Ishikawa (cell line): ENCODE measurements at regions not wholly inside any gene's neighbourhood (a gene's known extent, or its start where the extent isn't known, plus 50 kb on each side); places are given as distances from the start of the nearest gene placed in this dataset.

ENCODE experiments used
- CEBPB ChIP-seq: IDR thresholded peaks from 2 replicates; pipeline ENCODE4 v1.6.1; 2012
- CREB1 ChIP-seq: IDR thresholded peaks from 2 replicates; pipeline ENCODE4 v1.6.1; 2012; ENCODE audit warnings: low read depth
- EGR1 ChIP-seq: IDR thresholded peaks from 2 replicates; pipeline ENCODE4 v1.6.1; 2012
- EP300 ChIP-seq: IDR thresholded peaks from 2 replicates; pipeline ENCODE4 v1.6.1; 2012; ENCODE audit warnings: borderline replicate concordance
- FOXM1 ChIP-seq: IDR thresholded peaks from 2 replicates; pipeline ENCODE4 v1.6.1; 2012; ENCODE audit warnings: low read depth, borderline replicate concordance
- NFIC ChIP-seq: IDR thresholded peaks from 2 replicates; pipeline ENCODE4 v1.6.1; 2012
- RAD21 ChIP-seq: IDR thresholded peaks from 2 replicates; pipeline ENCODE4 v1.6.1; 2012; ENCODE audit warnings: low read depth
- TAF1 ChIP-seq: IDR thresholded peaks from 2 replicates; pipeline ENCODE4 v1.6.1; 2012; ENCODE audit warnings: low read depth, mild to moderate bottlenecking
- TCF12 ChIP-seq: IDR thresholded peaks from 2 replicates; pipeline ENCODE4 v1.6.1; 2012; ENCODE audit warnings: low read depth
- TEAD4 ChIP-seq: IDR thresholded peaks from 2 replicates; pipeline ENCODE4 v1.6.1; 2012
- YY1 ChIP-seq: IDR thresholded peaks from 2 replicates; pipeline ENCODE4 v1.6.1; 2012; ENCODE audit warnings: low read depth
- ZBTB7A ChIP-seq: IDR thresholded peaks from 2 replicates; pipeline ENCODE4 v1.6.1; 2012; ENCODE audit warnings: low read depth
- TF ChIP-seq, protein P1 (sequence below): IDR thresholded peaks from 2 replicates; pipeline ENCODE4 v1.6.1; 2012
- TF ChIP-seq, protein P2 (sequence below): IDR thresholded peaks from 2 replicates; pipeline ENCODE4 v1.6.1; 2012; ENCODE audit warnings: low read depth, mild to moderate bottlenecking
- TF ChIP-seq, protein P3 (sequence below): IDR thresholded peaks from 2 replicates; pipeline ENCODE4 v1.6.1; 2012

DNA sequence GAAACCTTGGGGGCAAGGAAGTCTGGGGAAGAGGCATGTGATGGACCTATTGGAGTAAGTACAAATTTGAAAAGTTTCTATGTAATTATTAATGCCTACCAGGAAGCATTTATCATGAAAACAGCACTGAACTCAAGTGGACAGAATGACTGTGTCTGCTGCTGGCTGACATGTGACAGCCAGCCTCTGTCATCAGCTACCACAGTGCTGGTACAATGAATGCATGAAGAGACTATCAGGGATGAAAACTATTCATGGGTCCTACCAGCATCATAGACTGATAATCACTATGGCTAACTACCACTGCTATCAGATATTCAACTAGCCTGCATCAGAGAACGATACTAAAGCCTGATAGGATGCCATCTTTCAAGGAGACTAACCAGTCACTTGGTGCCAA lies 193.5 kb downstream of the RAP2B start:
- TF ChIP-seq RAD21 (no peak), FOXM1 (no peak), TCF12 (no peak), EP300 (no peak), EGR1 (no peak), CREB1 (no peak), TAF1 (no peak), ZBTB7A (no peak)
- TF ChIP-seq, protein P1, sequence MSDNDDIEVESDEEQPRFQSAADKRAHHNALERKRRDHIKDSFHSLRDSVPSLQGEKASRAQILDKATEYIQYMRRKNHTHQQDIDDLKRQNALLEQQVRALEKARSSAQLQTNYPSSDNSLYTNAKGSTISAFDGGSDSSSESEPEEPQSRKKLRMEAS = no peak

DNA sequence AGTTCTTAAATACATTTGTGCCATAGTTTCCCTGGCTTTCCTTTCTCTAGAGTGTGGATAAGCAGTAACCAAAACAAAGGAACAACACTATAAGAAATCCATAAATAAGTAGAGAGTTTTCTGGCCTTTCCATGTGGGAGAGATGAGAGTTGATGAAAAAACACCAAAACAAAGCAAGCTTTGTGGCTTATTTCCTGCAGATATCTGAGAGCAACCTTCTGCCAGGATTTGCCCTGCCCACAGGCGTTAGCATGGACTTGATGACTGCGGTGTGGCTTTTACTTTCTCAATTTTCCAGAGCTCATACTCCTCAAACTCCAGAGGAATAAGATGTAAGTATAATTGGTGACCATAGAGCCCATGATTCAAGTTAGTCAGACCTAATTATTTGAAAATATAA lies 194.9 kb downstream of the RAP2B start:
- TF ChIP-seq CREB1 (no peak), EP300 (no peak), CEBPB (no peak), ZBTB7A (no peak), EGR1 (no peak), TCF12 (no peak), TAF1 (no peak), TEAD4 (no peak), FOXM1 (no peak), YY1 (no peak), NFIC (no peak), RAD21 (no peak)
- TF ChIP-seq, protein P2, sequence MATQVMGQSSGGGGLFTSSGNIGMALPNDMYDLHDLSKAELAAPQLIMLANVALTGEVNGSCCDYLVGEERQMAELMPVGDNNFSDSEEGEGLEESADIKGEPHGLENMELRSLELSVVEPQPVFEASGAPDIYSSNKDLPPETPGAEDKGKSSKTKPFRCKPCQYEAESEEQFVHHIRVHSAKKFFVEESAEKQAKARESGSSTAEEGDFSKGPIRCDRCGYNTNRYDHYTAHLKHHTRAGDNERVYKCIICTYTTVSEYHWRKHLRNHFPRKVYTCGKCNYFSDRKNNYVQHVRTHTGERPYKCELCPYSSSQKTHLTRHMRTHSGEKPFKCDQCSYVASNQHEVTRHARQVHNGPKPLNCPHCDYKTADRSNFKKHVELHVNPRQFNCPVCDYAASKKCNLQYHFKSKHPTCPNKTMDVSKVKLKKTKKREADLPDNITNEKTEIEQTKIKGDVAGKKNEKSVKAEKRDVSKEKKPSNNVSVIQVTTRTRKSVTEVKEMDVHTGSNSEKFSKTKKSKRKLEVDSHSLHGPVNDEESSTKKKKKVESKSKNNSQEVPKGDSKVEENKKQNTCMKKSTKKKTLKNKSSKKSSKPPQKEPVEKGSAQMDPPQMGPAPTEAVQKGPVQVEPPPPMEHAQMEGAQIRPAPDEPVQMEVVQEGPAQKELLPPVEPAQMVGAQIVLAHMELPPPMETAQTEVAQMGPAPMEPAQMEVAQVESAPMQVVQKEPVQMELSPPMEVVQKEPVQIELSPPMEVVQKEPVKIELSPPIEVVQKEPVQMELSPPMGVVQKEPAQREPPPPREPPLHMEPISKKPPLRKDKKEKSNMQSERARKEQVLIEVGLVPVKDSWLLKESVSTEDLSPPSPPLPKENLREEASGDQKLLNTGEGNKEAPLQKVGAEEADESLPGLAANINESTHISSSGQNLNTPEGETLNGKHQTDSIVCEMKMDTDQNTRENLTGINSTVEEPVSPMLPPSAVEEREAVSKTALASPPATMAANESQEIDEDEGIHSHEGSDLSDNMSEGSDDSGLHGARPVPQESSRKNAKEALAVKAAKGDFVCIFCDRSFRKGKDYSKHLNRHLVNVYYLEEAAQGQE = no peak
- TF ChIP-seq, protein P1 = no peak
- TF ChIP-seq, protein P3, sequence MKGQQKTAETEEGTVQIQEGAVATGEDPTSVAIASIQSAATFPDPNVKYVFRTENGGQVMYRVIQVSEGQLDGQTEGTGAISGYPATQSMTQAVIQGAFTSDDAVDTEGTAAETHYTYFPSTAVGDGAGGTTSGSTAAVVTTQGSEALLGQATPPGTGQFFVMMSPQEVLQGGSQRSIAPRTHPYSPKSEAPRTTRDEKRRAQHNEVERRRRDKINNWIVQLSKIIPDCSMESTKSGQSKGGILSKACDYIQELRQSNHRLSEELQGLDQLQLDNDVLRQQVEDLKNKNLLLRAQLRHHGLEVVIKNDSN = no peak

DNA sequence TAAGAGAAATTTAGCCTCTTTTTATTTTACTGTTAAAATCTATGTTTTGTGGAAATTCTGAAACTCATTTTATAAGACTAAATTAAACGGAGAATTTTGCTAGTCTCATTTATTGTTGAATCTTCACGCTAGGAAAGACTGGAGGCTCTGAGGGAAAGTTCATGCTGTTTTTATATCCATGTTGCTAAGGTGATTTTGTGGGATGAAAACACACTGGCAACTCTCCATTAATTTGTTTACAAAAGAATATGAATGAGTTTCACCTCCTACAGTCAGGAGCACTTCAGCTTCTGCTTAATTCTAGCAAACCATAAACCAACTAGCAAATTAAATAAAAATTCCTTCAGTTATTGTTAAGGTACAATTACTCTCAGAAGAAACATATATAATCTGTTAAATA lies 195.4 kb downstream of the RAP2B start:
- TF ChIP-seq FOXM1 (no peak), TAF1 (no peak), YY1 (no peak), TEAD4 (no peak), TCF12 (no peak), CREB1 (no peak), CEBPB (no peak), RAD21 (no peak), EGR1 (no peak), ZBTB7A (no peak), EP300 (no peak), NFIC (no peak)
- TF ChIP-seq, protein P3 = no peak
- TF ChIP-seq, protein P2 = no peak
- TF ChIP-seq, protein P1 = no peak

DNA sequence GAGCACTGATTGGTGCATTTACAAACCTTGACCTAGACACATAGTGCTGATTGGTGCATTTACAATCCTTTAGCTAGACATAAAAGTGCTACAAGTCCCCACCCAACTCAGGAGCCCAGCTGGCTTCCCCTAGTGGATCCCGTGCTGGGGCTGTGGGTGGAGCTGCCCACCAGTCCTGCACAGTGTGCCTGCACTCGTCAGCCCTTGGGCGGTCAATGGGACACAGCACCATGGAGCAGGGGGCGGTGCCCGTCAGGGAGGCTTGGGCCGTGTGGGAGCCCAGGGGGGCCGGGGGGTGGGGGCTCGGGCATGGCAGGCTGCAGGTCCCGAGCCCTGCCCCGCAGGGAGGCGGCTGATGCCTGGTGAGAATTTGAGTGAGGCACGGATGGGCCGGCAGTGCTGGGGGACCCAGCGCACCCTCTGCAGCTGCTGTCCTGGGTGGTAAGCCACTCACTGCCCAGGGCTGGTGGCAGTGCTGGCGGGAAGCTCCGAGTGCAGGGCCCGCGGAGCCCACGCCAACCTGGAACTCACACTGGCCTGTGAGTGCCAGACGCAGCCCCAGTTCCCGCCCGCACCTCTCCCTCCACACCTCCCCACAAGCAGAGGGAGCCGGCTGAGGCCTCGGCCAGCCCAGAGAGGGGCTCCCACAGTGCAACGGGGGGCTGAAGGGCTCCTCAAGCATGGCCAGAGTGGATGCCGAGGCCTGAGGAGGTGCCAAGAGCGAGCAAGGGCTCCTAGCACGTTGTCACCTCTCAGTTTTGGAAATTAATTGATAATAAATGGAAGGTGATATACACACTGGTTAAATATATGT lies 207.7 kb downstream of the RAP2B start:
- no peak for TF ChIP-seq TEAD4
- no peak for TF ChIP-seq YY1
- no peak for TF ChIP-seq TCF12
- TF ChIP-seq CREB1 = no peak
- TF ChIP-seq RAD21 = no peak
- TF ChIP-seq, protein P1 = no peak
- TF ChIP-seq NFIC = no peak
- no peak for TF ChIP-seq ZBTB7A
- TF ChIP-seq, protein P3 = no peak
- TF ChIP-seq EGR1 = no peak
- no peak for TF ChIP-seq TAF1
- TF ChIP-seq, protein P2 = no peak
- no peak for TF ChIP-seq CEBPB
- no peak for TF ChIP-seq EP300
